SK-N-SH (cell line): ENCODE measurements at regions not wholly inside any gene's neighbourhood (a gene's known extent, or its start where the extent isn't known, plus 50 kb on each side); places are given as distances from the start of the nearest gene placed in this dataset.

Source experiments
- CTCF ChIP-seq: fragments of 200-600 bp; sonication (generic); IDR thresholded peaks from 2 replicates; pipeline ENCODE4 v1.6.1; 2017; ENCODE audit warnings: antibody characterized with exemption, mild to moderate bottlenecking, moderate library complexity
- EP300 ChIP-seq, 2 experiments: IDR thresholded peaks; 2 replicates each; pipeline versions ENCODE4 v1.4.0 to v1.6.1; 2012; ENCODE audit warnings: borderline replicate concordance in 1 of 2, low read depth in 1 of 2, low read length in 1 of 2
- EZH2phosphoT487 ChIP-seq: fragments of 200-600 bp; sonication (generic); IDR thresholded peaks from 2 replicates; pipeline ENCODE4 v1.6.1; 2017; ENCODE audit warnings: low read depth, mixed run types, mild to moderate bottlenecking, antibody characterized with exemption, moderate library complexity, borderline replicate concordance
- REST ChIP-seq: IDR thresholded peaks from 2 replicates; pipeline ENCODE4 v1.6.1; 2012; ENCODE audit warnings: mild to moderate bottlenecking, low read depth, low read length, moderate library complexity
- YY1 ChIP-seq: IDR thresholded peaks from 2 replicates; pipeline ENCODE4 v1.4.0; 2012; ENCODE audit warnings: low read depth, mild to moderate bottlenecking
- ZBTB33 ChIP-seq: IDR thresholded peaks from 2 replicates; pipeline ENCODE4 v1.4.0; 2012; ENCODE audit warnings: low read depth, borderline replicate concordance

GRCh38 chr10:123433539-123433938 lies 232.6 kb upstream of the GPR26 start:
- no peak for TF ChIP-seq EZH2phosphoT487
- no peak for TF ChIP-seq CTCF
- no peak for TF ChIP-seq REST
- TF ChIP-seq ZBTB33: no peak
- no peak for TF ChIP-seq YY1
- no peak for TF ChIP-seq EP300 (IDR thresholded peaks at IDR 0.05; ENCODE audit: borderline replicate concordance in 1 of 2, low read depth in 1 of 2, low read length in 1 of 2)
